GM12873 (cell line): ENCODE measurements at regions not wholly inside any gene's neighbourhood (a gene's known extent, or its start where the extent isn't known, plus 50 kb on each side); places are given as distances from the start of the nearest gene placed in this dataset.

Experiments used
- TF ChIP-seq, protein P1 (sequence below): IDR thresholded peaks from 2 replicates; pipeline ENCODE4 v1.5.1; 2012; ENCODE audit warnings: low read depth, mild to moderate bottlenecking, moderate library complexity, low read length, control low read depth; ENCODE audit not compliant: insufficient read depth; ENCODE audit errors: missing control alignments

DNA sequence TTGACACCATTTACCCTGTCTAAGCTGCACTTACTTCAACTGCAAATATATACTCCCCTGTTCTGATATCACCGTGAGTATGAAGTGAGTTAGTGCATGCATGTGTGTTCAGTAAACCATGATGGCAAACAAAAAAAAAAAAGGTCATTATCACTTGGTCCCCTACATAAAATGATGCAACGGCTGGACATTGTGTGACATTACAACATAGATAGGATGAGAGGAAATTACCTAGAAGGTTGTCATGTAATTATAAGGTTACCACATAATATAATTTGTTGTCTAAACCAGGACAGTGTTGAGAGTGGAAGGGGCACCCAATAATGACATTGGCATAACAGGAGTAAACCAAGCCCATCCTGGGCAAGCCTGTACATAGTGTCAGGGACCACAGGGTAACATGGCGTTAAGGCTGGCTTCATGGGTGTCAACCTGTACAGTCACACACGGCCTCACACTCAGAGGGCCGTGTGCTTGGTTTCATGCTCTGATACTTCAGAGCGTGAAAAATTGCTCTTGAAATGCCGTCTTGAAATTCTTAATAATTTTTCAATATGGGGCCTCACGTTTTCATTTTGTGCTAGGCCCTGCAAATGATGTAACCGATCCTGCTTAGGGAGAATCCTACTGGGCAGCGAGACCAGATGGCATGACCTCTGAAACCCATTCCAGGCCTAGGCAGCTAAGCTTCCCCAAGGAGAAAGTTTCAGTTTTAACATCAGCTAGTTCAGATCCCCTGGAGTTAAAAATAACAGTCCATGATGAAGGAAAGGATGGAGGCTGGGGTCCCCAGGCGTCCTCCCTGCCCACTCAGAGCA, 106.1 kb downstream of the AXIN2 start:
- TF ChIP-seq, protein P1, sequence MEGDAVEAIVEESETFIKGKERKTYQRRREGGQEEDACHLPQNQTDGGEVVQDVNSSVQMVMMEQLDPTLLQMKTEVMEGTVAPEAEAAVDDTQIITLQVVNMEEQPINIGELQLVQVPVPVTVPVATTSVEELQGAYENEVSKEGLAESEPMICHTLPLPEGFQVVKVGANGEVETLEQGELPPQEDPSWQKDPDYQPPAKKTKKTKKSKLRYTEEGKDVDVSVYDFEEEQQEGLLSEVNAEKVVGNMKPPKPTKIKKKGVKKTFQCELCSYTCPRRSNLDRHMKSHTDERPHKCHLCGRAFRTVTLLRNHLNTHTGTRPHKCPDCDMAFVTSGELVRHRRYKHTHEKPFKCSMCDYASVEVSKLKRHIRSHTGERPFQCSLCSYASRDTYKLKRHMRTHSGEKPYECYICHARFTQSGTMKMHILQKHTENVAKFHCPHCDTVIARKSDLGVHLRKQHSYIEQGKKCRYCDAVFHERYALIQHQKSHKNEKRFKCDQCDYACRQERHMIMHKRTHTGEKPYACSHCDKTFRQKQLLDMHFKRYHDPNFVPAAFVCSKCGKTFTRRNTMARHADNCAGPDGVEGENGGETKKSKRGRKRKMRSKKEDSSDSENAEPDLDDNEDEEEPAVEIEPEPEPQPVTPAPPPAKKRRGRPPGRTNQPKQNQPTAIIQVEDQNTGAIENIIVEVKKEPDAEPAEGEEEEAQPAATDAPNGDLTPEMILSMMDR: no peak

DNA sequence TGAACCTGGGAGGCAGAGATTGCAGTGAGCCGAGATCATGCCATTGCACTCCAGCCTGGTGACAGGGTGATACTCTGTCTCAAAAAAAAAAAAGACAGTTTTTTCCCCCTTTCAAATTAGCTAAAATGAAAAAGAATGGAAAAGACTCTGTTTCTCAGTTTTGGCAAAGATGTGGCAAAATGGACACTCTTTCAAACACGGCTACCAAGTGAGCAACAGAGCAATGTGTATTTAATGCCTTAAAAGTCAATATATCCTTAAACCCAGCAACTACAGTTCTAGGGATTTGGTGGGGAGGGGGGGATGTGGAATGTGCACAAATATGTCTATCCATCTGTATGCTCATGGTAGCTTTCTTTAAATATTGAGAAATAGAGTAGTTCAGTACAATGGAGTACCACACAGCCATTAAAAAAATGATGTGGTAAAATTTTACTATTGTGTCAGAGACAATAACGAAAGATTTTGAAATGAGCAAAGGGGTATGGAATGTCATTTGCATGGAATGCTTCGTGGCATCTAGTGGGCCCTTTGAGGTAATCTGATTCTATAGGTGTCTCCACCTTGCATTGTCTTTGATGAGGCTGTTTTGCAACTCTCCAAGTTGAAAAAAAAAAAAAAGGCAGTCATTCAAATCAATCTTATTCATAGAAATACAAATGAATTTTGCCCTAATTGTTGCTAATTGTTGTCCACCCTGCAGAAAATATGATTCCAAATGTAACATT, 108.1 kb downstream of the AXIN2 start:
- TF ChIP-seq, protein P1: no peak

DNA sequence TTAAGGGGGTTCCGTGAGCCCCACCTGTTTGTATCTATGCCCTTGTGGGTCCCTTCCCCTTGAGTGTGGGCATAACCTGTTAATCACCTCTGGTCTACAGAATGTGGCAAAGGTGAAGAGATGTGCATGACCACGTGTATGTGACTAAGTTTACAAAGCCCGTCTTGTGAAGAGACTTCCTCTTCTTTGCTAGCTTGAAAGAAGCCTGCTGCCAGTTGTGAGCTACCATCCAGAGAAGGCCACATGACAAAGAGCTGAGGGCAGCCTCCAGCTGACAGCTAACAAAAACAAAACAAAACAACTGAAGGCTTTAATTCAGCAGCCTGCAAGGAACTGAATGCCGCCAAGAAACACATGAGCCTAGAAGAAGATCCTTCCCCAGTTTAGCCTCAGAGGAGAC, 112.0 kb downstream of the AXIN2 start:
- TF ChIP-seq, protein P1: no peak

DNA sequence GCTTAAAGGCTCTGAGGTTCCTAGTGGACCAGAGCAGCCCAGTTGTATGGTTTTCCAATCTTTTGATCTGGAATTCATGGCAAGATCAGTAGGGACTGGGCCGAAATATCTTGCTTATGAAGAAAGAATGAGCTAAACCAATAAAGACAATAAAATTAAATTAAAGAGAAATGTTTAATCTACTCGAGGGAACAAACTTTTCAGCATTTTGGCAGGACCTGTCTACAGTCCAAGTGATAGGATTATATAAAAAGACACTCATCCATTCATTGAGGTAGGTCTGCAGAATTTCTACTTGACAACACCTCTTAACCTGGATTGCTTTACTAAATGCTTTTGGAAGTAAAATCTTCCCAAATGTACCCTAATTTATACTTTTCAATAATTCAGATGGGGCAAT, 113.6 kb downstream of the AXIN2 start:
- TF ChIP-seq, protein P1: no peak

DNA sequence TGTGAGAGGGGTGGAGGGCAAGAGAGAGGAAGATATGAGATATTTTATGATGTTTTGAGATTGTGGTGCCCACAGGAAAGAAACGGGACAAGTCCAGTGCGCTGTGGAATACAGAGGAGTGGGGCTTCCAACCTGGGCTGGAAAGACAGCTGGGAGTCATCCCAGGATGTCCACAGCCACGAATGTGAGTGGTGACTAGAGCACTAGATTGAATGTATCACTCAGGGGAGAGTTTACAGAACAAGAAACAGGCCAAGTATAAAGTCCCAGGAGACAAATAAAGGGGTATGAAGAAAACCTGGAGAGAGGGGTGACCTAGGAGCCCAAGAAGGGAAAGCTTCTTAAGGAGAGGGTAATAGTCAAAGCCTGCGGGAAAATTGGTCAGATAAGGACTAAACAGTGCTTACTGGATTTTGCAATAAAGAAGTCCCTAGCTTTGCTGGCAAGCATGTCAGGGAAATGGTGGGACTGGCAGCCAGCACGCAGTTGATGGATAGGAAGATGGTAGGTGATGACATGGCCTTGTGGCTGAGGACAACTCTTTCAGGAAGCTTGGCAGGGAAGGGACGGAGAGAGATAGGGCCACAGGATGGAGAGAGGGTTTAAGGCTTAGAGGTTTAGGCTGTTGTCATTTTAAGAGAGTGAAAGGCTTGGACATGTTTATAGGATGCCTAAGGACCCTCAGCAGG, 114.5 kb downstream of the AXIN2 start:
- TF ChIP-seq, protein P1: no peak

DNA sequence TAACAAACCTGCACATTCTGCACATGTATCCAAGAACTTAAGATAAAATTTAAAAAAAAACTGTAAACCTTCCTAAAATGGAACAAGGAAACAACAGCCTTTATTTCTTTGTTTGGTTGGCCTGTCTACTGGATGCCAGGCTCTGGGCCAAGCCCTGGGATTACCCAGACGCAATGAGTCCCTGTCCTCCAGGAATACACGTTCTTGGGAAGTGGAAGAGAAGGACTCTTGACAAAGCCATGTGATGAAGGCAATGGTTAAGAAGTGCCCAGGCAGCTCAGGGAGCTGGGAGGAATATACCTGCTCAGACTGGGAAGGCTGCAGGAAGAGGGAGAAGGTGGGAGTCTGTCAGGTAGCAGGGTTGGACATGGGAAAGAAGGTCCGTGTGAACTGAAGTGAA, 115.4 kb downstream of the AXIN2 start:
- TF ChIP-seq, protein P1: no peak

DNA sequence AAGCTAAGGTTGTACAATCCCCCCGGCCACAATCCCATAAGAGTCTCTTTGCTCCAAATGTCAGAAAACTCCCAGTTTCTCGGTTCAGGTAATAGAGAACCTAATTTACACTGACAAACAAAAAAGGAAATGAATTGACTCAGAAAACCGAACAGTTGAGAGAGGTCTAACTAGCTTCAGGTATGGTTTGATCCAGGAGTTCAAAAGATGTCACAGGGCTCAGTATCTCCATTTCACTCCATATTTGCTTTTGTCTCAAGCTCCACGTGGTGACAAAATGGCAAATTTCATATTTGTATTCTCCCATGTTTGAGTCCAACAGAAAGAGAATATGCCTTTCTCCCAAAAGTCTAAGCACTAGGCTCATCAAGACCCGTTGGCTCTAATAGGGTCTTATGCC, 117.4 kb downstream of the AXIN2 start:
- TF ChIP-seq, protein P1: no peak
